ENCODE measurements at regions not wholly inside any gene's neighbourhood (a gene's known extent, or its start where the extent isn't known, plus 50 kb on each side); places are given as distances from the start of the nearest gene placed in this dataset.

DNA sequence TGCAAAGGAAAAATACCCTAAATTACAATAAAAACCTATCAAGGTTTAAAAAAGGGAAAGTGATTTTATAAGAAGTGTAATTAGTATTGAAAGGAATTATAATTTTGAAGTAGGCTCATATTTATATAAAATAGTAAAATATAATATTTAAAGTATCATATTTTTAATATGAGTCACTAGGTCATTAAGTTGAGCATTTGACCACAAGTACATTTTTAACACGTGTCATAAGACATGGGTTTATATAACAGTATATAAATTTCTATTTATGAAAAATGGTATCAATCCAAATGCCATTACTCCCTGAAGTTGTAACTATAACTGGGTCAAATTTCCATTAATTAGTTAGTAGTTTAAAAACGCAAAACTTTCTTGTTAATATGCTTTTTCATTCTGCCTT lies 365.9 kb downstream of the COL11A1 start:
- no peak overlapping the region for H3K4me3 ChIP-seq (ENCODE audit: low read depth, low read length)
- DNase-seq (ENCODE audit: low read depth): peak; percentile 12
- TF ChIP-seq, protein P1, sequence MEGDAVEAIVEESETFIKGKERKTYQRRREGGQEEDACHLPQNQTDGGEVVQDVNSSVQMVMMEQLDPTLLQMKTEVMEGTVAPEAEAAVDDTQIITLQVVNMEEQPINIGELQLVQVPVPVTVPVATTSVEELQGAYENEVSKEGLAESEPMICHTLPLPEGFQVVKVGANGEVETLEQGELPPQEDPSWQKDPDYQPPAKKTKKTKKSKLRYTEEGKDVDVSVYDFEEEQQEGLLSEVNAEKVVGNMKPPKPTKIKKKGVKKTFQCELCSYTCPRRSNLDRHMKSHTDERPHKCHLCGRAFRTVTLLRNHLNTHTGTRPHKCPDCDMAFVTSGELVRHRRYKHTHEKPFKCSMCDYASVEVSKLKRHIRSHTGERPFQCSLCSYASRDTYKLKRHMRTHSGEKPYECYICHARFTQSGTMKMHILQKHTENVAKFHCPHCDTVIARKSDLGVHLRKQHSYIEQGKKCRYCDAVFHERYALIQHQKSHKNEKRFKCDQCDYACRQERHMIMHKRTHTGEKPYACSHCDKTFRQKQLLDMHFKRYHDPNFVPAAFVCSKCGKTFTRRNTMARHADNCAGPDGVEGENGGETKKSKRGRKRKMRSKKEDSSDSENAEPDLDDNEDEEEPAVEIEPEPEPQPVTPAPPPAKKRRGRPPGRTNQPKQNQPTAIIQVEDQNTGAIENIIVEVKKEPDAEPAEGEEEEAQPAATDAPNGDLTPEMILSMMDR (IDR thresholded peaks at IDR 0.05; ENCODE audit: insufficient read depth, low read depth, low read length): no peak

DNA sequence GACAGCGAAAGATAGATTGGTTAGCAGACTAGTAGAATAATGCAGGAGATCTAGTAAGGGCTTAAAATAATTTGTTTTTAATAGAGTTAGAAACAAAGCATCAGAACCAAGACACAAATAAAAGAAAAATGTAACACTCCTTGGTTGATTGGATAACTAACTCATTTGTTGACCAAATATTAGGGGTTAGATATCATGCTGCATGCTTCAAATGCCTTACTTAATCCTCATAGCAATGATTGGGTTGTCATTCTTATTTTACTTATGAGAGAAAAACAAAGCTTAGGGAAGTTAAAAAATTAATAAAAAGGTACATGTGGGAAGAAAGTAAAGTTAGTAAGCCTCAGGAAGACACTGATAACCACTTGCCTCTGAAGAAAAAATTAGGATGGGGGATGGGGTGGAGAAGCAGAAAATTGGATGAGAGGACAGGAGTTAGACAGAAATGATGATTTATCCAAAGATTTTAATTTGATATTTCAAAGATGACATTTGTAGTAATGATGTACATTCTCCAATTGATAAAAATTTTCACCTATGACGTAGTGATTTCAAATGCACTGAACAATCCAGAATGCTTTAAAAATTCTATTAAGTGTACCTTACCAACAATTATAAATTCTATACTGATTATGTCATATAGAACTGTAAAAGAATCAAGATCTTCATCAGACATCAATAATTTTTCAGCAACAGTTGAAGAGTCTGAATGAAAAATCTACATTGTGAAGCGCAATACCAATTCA lies 374.7 kb downstream of the COL11A1 start:
- TF ChIP-seq, protein P1 (IDR thresholded peaks at IDR 0.05; ENCODE audit: insufficient read depth, low read depth, low read length): no peak
- no peak for DNase-seq (ENCODE audit: low read depth)
- H3K4me3 ChIP-seq (ENCODE audit: low read depth, low read length): no peak overlapping the region

DNA sequence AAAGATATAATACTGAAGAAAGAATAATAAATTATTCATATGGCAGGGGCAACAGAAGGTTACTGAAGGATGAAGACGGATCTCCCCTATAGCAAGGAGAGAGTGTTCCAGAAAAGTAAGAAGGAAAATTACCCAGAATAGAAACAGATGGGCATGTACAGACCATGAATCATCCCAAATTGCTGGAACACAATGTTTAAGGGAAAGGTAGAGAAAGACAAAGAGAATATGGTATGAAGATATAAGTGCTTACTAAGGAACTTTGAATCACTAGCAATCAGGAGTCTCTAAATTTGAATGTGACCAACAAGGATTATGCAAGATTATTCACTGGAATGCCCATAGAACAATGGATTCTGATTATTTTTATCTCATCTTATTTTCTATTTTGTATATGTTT lies 375.4 kb downstream of the COL11A1 start:
- DNase-seq (ENCODE audit: low read depth): peak; percentile 2
- TF ChIP-seq, protein P1 (IDR thresholded peaks at IDR 0.05; ENCODE audit: insufficient read depth, low read depth, low read length): no peak

DNA sequence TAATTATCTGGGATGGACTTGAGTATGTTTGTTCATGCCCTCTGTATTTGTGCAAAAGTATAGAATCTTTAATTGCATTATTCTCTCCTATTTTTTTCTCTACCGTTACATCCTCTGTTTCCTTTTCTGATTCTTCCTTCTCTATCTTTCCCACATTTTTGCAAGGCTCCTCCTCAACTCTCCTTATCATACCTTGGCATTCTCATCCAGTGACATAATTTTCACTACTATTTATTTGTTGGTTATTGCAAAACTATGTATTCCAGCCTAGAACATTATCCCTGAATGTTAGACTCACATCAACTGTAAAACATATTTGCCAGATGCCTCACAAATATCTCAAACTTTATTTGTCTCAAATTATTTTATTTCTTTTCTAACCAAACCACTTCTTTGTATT lies 381.9 kb downstream of the COL11A1 start:
- H3K4me3 ChIP-seq (ENCODE audit: low read depth, low read length): no peak overlapping the region
- TF ChIP-seq, protein P1 (IDR thresholded peaks at IDR 0.05; ENCODE audit: insufficient read depth, low read depth, low read length): no peak
- no peak for DNase-seq (ENCODE audit: low read depth)

More for the DNA sequence above, 375.4 kb downstream of the COL11A1 start:
- no peak overlapping the region for H3K4me3 ChIP-seq (ENCODE audit: low read depth, low read length)

DNA sequence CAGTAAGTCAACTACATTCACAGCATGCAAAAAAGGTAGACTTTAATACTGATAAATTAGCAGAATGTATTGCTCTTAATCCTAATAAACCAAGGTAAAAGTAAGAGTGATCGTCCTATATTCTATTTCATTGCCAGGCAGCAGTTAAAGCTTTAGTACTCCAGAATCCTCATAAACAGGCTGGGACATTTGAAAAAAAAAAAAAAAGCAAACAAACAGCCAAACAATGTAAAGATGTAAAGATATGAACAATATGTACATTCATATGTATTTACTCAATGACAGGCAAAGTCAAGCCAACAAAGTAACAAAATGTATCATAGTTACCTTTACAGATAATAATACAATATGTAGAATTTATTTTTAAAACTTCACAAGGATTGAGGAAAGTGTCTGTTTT lies 383.6 kb downstream of the COL11A1 start:
- DNase-seq (ENCODE audit: low read depth): no peak
- TF ChIP-seq, protein P1 (IDR thresholded peaks at IDR 0.05; ENCODE audit: insufficient read depth, low read depth, low read length): no peak
- no peak overlapping the region for H3K4me3 ChIP-seq (ENCODE audit: low read depth, low read length)

DNA sequence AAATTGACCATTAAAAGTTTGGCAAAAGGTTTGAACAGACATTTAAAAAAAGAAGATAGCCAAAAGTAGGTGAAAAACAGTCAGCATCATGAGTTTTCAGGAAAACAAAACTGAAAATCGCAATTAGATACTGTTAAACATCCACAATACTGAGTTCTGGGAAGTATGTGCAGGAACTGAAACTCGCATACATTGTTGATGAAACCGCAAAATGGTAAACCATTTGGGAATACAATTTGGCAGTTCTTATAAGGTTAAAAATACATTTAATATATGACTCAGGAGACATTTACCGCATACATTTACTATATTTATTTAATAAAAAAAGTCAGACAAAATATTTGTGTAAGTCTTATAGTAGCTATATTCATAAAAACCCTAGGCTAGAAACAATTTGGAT lies 393.2 kb downstream of the COL11A1 start:
- no peak for DNase-seq (ENCODE audit: low read depth)
- no peak overlapping the region for H3K4me3 ChIP-seq (ENCODE audit: low read depth, low read length)
- TF ChIP-seq, protein P1 (IDR thresholded peaks at IDR 0.05; ENCODE audit: insufficient read depth, low read depth, low read length): no peak

DNA sequence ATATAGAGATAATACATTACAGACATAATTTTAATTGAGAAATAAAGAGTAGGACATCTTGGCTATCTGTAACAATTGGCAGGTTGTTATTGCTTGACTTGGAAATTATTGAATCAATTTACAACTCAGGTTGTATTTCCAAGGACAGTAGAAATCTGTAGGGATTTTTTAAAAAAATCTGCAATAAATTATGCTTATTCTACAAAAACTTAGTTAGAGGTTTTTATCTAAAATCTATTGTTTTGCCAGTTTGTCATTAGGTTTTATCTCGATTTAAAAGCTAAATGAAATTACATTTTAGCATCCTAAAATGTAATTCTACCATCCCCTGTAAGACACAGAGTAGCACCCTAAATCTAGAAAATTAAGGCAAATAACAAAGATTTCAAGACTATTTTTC lies 408.8 kb downstream of the COL11A1 start:
- TF ChIP-seq, protein P1 (IDR thresholded peaks at IDR 0.05; ENCODE audit: insufficient read depth, low read depth, low read length): no peak
- no peak overlapping the region for H3K4me3 ChIP-seq (ENCODE audit: low read depth, low read length)
- DNase-seq (ENCODE audit: low read depth): no peak

Data from fibroblast of villous mesenchyme (primary cell).